CD4-positive, alpha-beta T cell treated with Interleukin-12 subunit alpha and Interleukin-12 subunit beta, for 1 hour (primary cell): ENCODE measurements at regions not wholly inside any gene's neighbourhood (a gene's known extent, or its start where the extent isn't known, plus 50 kb on each side); places are given as distances from the start of the nearest gene placed in this dataset.

ENCODE experiments used
- DNase-seq: peaks from one replicate; pipeline ENCODE4 v3.0.0-alpha.2; 2020

- DNase-seq, result no peak
Measured at GRCh38 chr5:105739732-105740131, 1931.0 kb downstream of the EFNA5 start.

- DNase-seq, result no peak
Measured at GRCh38 chr5:105735704-105736103, 1935.0 kb downstream of the EFNA5 start.

DNA sequence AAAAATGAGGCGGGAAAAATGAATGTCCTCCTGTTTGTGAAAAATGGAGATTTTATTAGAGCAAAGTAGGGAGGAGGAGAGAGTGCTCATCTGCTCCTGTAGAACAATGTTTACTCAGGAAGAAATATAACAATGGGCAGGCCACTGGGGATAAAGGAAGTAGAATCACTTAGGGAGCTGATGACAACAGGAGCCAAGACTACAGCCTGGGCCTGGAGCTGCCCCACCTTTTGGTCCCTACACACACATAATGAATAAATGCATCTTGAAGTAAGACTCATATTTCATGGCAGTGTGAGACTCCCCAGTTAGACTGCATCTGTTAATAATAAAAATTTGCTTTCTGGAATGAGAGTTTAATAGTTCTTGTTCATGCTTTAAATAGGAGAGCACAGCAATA, 1939.8 kb downstream of the EFNA5 start:
- DNase-seq, result no peak

DNA sequence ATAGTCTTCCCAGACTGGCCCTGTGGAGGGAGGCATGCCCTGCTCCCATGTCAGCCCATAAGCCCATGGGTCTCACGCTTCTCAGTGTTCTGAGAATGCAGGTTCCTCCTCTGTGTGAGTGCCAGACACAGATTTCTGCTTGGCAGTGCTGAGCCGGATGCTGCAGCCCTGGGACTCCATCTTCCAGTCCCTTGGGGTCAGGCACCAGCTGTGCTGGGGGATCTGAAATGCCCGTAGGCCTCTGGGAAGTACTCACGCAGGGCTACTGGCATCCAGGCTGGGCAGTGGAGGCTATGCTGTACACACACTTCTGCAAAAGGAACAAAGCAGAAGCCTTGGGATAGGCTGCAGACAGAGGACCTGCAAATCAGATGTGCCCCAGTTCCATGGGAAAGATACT, 1944.6 kb downstream of the EFNA5 start:
- no peak for DNase-seq

- no peak for DNase-seq
Measured at GRCh38 chr5:105708442-105708841, 1962.3 kb downstream of the EFNA5 start.

GRCh38 chr5:105702323-105702722, 1968.4 kb downstream of the EFNA5 start:
- DNase-seq, result no peak

DNA sequence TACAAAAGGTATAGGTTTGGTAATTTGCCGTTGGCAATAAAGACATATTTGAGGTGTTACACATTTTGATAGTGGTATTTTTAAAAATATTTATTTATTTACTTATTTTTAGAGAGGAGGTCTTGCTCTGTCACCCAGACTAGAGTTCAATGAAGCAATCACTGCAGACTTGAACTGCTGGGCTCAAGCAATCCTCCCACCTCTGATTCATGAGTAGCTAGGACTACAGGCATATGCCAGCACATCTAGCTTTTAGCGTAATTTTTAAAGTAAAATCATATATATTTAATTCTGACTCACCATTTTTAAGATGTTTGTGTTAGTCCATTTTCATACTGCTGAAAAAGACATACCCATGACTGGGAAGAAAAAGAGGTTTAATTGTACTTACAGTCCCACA, 1974.3 kb downstream of the EFNA5 start:
- DNase-seq, result no peak

DNA sequence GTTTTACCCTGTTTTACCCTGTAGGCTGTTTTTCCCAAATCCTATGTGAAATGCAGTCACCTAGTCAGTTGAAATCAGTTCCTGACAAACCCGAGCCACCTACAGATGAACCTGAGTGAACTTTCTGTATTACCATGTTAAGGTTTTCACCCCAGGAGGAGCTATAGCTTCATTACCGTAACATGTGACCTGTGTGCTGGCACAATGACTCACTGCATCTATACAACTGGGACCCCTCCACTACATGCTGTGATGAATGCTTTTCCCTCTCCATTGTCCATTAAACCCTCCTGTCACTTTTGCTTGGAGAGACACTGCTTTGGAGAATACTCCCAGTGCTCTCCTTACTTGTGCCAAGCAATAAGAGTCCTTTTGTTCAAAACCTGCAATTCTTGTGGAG, 1974.8 kb downstream of the EFNA5 start:
- DNase-seq, result no peak

DNA sequence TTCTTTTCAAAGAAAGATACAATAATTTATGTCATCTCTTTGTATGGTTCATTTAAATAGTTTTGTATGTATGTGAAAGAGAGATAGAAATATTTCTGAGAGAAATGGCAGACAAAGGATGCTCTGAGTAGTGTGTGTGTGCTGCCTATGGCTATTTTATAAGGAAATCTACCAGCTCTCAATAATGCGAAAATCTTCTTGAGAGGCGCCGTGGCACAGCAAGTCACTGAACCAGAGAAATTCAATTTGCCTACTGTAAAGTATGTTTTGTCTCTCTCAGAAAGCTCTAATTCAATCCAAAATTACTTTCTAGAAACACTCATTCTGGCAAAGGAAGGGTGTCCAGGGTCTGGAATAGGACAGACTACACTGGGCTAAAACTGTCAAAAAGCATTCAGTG, 1981.1 kb downstream of the EFNA5 start:
- no peak for DNase-seq

DNA sequence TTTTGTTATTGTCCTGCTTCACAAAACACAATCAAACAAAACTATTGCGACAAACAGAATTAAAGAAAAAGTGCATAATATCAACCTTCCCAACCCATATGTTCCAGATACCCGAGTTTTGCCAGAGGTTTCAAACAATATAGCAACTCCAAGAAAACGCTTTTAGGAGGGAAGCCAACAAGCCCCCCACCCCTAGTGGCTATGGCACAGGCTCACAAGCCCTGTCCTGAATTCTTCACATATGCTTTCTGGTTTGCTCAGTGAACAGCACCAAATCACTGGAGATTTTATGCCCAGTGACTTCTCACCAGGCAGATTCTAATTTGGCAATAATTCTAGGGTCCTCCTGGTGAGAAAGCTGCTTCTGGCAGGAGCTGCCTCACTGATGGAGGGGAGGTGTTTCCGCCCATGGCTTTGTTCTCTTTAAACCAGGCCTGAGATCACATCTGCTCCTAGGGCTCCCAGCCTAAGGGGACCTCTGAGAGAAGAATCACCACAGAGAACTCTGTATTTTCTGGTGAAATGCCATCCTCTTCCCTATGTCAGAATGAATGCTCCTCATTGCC, 1982.4 kb downstream of the EFNA5 start:
- DNase-seq, result no peak

- DNase-seq, result no peak
Measured at GRCh38 chr5:105687493-105687892, 1983.2 kb downstream of the EFNA5 start.

DNA sequence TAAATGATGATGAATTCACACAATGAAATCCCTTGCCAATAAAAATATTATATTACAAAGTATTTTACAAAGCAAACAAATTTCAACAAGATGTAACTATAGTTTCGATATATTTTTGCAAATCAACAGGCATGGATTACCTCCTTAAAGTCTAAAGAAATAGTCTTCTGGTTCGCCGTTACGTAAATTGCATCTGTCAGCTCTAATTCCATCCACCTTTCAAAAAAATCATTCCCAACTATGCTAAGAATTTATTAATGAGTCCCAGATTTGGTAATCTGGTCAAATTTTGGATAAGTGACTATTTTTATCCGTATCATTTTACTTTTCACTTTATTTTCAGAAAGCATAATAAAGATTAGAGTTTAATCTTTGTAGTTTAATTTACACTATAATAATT, 1984.9 kb downstream of the EFNA5 start:
- DNase-seq, result no peak

DNA sequence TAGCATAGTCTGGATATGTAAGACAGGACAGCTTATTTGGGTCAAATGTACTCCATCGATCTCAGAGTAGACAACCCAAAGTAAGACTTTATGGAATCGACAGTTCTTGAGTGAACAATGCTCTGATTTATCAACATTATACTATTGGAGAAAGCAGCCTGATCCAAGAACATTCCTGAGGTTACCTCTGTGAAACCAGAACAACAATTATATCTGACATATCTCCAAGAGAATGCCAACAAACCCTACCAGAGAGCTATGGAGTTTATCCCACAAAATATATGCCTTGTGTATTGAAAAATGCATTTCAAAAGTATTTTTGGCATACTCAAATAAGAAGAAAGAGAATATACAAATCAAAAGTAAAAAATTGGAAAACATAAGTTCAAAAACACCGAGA, 1985.9 kb downstream of the EFNA5 start:
- DNase-seq, result no peak

DNA sequence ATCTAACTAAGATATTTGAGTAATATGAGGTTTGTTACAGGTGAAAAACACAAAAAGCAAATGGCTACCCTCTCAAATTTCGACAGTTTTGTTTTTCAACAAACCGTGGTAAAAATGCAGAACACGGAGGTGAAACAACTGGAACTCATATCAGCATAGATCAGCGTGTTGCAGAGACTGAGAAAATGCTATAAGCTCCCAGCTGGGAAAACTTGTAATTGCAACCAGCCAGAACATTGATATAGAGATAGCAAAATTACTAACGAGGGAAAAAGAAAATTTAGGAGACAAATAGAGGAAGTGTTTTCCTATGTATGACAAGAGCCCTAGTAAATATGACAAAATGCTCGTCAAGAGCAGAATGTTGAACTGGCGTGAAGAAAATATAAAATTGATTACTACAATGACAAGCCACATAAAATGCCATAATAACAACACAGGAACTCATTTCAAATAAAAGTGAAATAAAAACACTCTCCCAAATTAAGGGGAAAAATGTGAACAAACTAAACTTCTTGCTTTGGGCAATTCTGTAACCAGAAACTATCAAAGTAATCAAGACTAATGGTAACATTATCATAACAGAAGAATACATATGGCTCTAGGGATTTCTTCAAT, 1989.8 kb downstream of the EFNA5 start:
- no peak for DNase-seq

DNA sequence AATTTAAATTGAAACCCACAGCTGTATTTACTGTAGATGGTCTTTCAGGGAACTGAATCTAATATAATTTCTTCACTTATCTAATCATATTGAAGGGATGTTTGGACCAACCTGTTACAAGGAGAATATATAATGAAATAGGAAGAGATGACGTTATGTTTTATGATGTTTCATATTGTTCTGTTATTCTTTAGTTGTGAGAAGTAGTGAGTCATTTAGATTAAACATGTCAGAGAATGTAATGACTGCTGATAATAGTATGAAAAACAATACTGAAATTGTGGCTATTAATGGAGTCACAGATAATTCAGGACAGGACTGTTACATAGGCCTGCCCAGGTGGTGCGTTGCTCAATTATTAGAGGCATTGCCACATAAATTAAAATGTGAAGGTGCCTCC, 1993.4 kb downstream of the EFNA5 start:
- DNase-seq, result no peak

- no peak for DNase-seq
Measured at GRCh38 chr5:105670596-105670995, 2000.1 kb downstream of the EFNA5 start.

- DNase-seq, result no peak
Measured at GRCh38 chr5:105663671-105664070, 2007.1 kb downstream of the EFNA5 start.

DNA sequence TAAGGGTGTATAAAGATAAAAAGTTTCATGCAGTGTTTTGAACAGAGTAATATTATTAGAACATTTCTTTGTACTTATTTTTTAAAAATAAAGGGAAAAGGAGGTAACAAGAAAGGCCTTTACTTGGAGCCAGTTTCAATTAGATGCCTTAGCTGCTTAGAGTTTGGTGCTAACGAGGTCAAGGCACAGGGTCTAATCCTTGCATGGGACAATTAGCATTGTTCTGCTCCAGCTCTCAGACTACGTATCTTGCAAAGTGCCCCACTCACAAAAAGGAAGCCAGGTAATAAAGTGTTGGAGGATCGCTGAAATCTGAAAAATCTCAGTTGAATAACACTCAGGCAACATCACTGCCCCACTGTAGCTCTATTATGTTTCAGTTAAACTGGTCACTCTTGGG, 2011.3 kb downstream of the EFNA5 start:
- DNase-seq, result no peak

DNA sequence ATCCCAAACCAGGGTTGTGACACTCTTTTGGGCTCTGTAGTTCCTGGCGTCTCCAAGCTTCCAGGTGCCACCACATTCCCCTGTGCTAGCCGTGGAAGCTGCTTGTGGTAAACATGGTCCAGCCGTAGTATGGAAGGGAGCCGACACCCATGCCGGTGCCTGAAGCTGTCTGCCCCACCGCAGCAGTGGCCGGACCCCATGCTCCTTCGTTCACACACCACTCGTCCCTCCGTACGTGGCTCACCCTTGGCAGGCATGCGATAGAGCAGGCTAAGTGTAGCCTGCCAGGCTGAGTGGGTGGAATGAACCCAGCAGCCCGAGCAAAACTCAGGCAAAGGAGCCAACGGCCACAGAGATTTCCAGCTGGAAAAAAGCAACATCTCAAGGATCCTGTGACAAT, 2030.4 kb downstream of the EFNA5 start:
- no peak for DNase-seq

DNA sequence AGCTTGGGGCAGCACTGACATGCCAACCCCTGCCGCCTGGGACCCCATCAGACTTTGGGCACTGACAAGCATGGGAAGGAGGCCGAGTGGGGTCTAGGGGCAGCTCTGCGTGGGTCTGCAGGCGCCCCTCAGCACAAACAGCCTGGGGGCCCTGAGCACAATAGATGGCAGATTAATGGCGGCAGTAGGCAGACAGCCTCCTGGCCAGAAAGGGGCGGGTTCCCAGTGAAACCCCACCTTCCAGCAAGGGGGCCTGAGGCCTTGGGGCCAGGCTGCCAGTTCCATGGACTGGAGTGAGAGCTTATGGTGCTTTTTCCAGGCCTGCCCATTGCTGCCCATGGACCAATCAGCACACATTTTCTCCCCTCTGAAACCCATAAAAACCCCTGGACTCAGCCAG, 2031.2 kb downstream of the EFNA5 start:
- no peak for DNase-seq

GRCh38 chr5:105639068-105639467, 2031.7 kb downstream of the EFNA5 start:
- DNase-seq, result no peak

DNA sequence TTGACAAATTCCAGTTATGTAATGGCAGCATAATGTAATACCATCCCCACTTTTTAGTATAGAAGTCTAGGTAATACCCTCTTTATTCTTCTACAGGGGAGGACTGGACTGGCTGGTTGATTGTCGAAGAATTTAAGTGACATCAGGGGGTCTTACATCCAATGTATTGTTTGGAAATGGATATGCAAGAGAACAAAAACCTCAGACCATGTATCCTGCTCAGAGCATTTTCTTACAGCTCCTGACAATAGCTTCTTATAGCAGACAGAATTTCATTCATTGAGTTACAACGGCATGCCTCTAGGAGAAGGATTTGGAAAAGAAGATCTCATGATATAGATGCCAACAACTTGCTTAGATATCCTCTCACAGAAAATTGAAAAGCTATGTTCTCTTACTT, 2032.3 kb downstream of the EFNA5 start:
- DNase-seq, result no peak

- no peak for DNase-seq
Measured at GRCh38 chr5:105632043-105632442, 2038.7 kb downstream of the EFNA5 start.

- DNase-seq, result no peak
Measured at GRCh38 chr5:105630803-105631202, 2039.9 kb downstream of the EFNA5 start.

DNA sequence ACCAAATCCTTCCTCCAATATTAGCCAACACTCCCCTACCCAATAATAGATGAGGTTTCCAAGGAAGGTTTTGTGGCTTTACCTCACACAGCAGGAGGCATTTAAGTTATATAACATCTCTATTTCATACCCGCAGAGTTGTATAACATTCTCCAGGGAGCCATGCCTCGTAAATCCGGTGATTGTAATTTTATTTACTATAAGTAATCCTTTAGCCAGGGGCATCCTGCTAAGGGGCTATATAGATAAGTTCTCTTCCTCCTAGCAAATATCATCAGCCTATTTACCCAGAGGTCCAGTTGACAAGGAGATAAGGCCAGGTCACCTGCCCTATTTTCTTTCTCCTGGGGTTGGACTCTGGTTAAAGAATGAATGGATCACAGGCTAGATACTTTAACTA, 2051.0 kb downstream of the EFNA5 start:
- no peak for DNase-seq
